Liver (tissue), 3 donors: ENCODE measurements at regions not wholly inside any gene's neighbourhood (a gene's known extent, or its start where the extent isn't known, plus 50 kb on each side); places are given as distances from the start of the nearest gene placed in this dataset.
A peak's percentile ranks its signal among the peaks of the same experiment; 100 is the strongest.

Source experiments
- CTCF ChIP-seq: fragments of 150-350 bp; IDR thresholded peaks from 2 replicates; pipeline ENCODE4 v1.5.1; 2017; ENCODE audit warnings: improper control_type of control experiment, low read depth, low read length; ENCODE audit not compliant: missing input control
- FOXA2 ChIP-seq: IDR thresholded peaks from 2 replicates; pipeline ENCODE4 v1.6.1; 2016; ENCODE audit warnings: antibody characterized with exemption
- JUND ChIP-seq, 2 donors: IDR thresholded peaks; 2 replicates each; pipeline ENCODE4 v1.6.1; 2016; ENCODE audit warnings: antibody characterized with exemption in 2 of 2
- SP1 ChIP-seq: IDR thresholded peaks from 2 replicates; pipeline ENCODE4 v1.6.1; 2018; ENCODE audit warnings: antibody characterized with exemption, mild to moderate bottlenecking
- TAF1 ChIP-seq: conservative IDR thresholded peaks from 2 replicates; pipeline ENCODE4 v1.6.1; 2016; ENCODE audit warnings: antibody characterized with exemption, mild to moderate bottlenecking
- donor health status: healthy.
- donor health status: healthy.

GRCh38 chr11:19403196-19403895 is 162.6 kb upstream of the E2F8 start:
- TF ChIP-seq JUND (IDR thresholded peaks at IDR 0.05) (no peak), CTCF (no peak), FOXA2 (peak; percentile 87), TAF1 (no peak), SP1 (peak; percentile 73)
